ENCODE measurements at regions not wholly inside any gene's neighbourhood (a gene's known extent, or its start where the extent isn't known, plus 50 kb on each side); places are given as distances from the start of the nearest gene placed in this dataset.

DNA sequence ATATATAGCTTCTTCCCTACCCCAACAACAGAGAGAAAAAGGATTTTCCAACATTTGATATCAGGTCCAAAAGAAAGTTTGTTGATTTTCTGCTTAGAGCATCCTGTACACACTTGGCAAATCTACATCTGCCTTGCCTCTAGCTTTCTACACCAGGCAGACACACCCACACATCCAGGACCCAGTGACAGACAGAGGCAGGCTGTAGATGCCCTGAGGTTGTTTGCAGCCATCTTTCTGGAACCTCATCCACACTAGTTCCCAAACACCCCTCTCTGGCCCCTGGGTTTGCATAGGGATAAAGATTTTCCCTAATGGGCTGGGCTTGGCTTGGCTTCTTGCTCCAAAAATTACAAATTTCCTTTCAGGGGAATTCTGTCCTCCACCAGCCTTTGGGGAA is 138.2 kb upstream of the FST start:
- Histone ChIP-seq H4K20me1 (ENCODE audit: insufficient read depth, low read length) (no peaks in the 10 kb centered on the region), H3K9me2 (ENCODE audit: insufficient read depth, low read length) (no peaks in the 10 kb centered on the region), H3K4me2 (ENCODE audit: low read length) (no peak overlapping the region), H3K4me3 (ENCODE audit: low read depth, low read length, poor library complexity, severe bottlenecking) (no peak overlapping the region), H3K9me3 (ENCODE audit: low read length) (no peaks in the 10 kb centered on the region), H3K27ac (ENCODE audit: low read depth, low read length, poor library complexity, severe bottlenecking) (no peak overlapping the region), H3K79me2 (ENCODE audit: insufficient read depth, low read depth, low read length) (no peaks in the 10 kb centered on the region), H3K4me1 (ENCODE audit: insufficient read depth, low read length, poor library complexity, severe bottlenecking) (no peaks in the 10 kb centered on the region), H2AFZ (ENCODE audit: low read length) (no peak overlapping the region), H3K36me3 (ENCODE audit: insufficient read depth, low read length) (no peaks in the 10 kb centered on the region)
- no TSS peak for BruUV-seq (replicated peaks)
- no peak for TF ChIP-seq CTCF (conservative IDR thresholded peaks at IDR 0.05; ENCODE audit: low read length)
- no peak for TF ChIP-seq EZH2phosphoT487 (IDR thresholded peaks at IDR 0.05; ENCODE audit: borderline replicate concordance, low read depth, low read length)
- ChIA-PET POLR2A (interaction anchor here (1.7 kb wide), 1 partner anchor 9 kb away, joined by 6 read pairs; no protein-coding TSS in a partner anchor), CTCF (ENCODE audit: unreplicated experiment) (no interaction called here)
- DNase-seq (ENCODE audit: low spot score): no peak
- intact Hi-C loops (cut with micrococcal nuclease; ENCODE audit: unreplicated experiment): no loop called here

GRCh38 chr5:53343187-53343586 is 137.2 kb upstream of the FST start:
- no peaks in the 10 kb centered on the region for H3K9me3 ChIP-seq (ENCODE audit: low read length)
- no peaks in the 10 kb centered on the region for H3K4me1 ChIP-seq (ENCODE audit: insufficient read depth, low read length, poor library complexity, severe bottlenecking)
- no peaks in the 10 kb centered on the region for H3K79me2 ChIP-seq (ENCODE audit: insufficient read depth, low read depth, low read length)
- no peak for DNase-seq (ENCODE audit: low spot score)
- ChIA-PET POLR2A (interaction anchor here (0.6 kb wide), 1 partner anchor 526 kb away, joined by 3 read pairs; no protein-coding TSS in a partner anchor), CTCF (ENCODE audit: unreplicated experiment) (no interaction called here)
- no peaks in the 10 kb centered on the region for H4K20me1 ChIP-seq (ENCODE audit: insufficient read depth, low read length)
- no TSS peak for BruUV-seq (replicated peaks)
- H3K27ac ChIP-seq (ENCODE audit: low read depth, low read length, poor library complexity, severe bottlenecking): no peak overlapping the region
- intact Hi-C loops (cut with micrococcal nuclease; ENCODE audit: unreplicated experiment): no loop called here
- H3K36me3 ChIP-seq (ENCODE audit: insufficient read depth, low read length): no peaks in the 10 kb centered on the region
- no peak overlapping the region for H3K4me2 ChIP-seq (ENCODE audit: low read length)
- no peaks in the 10 kb centered on the region for H3K9me2 ChIP-seq (ENCODE audit: insufficient read depth, low read length)
- TF ChIP-seq CTCF (conservative IDR thresholded peaks at IDR 0.05; ENCODE audit: low read length): no peak
- no peak overlapping the region for H2AFZ ChIP-seq (ENCODE audit: low read length)
- H3K4me3 ChIP-seq (ENCODE audit: low read depth, low read length, poor library complexity, severe bottlenecking): no peak overlapping the region

DNA sequence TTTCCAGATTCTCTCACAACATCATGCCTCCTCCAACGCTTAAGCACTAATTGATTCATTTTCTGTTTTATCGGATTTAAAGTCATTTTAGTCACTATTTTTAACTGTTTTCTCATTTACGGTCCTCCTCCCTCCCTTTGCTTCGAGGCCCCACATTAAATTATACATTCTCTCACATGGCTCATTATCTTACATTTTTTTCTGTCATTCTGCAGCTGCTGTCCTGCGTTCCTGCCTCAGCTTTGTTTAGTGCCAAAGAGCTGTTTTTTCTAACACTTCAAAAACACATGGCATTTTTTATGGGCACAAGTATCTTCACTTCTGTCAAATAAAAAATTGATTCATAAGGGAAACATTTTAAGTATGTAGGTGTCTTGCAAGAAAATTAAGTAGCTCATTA is 130.1 kb upstream of the FST start:
- H3K4me2 ChIP-seq (ENCODE audit: low read length): no peak overlapping the region
- no peak overlapping the region for H2AFZ ChIP-seq (ENCODE audit: low read length)
- no peaks in the 10 kb centered on the region for H3K9me3 ChIP-seq (ENCODE audit: low read length)
- no TSS peak for BruUV-seq (replicated peaks)
- H3K9me2 ChIP-seq (ENCODE audit: insufficient read depth, low read length): no peaks in the 10 kb centered on the region
- no peak overlapping the region for H3K4me3 ChIP-seq (ENCODE audit: low read depth, low read length, poor library complexity, severe bottlenecking)
- H3K27ac ChIP-seq (ENCODE audit: low read depth, low read length, poor library complexity, severe bottlenecking): no peak overlapping the region
- H3K4me1 ChIP-seq (ENCODE audit: insufficient read depth, low read length, poor library complexity, severe bottlenecking): no peaks in the 10 kb centered on the region
- no peaks in the 10 kb centered on the region for H4K20me1 ChIP-seq (ENCODE audit: insufficient read depth, low read length)
- no peak for DNase-seq (ENCODE audit: low spot score)
- H3K79me2 ChIP-seq (ENCODE audit: insufficient read depth, low read depth, low read length): no peaks in the 10 kb centered on the region
- ChIA-PET POLR2A (interaction anchor here (1.4 kb wide), 1 partner anchor 15 kb away, joined by 4 read pairs; no protein-coding TSS in a partner anchor), CTCF (ENCODE audit: unreplicated experiment) (no interaction called here)
- H3K36me3 ChIP-seq (ENCODE audit: insufficient read depth, low read length): no peaks in the 10 kb centered on the region
- intact Hi-C loops (cut with micrococcal nuclease; ENCODE audit: unreplicated experiment): no loop called here
- TF ChIP-seq CTCF (conservative IDR thresholded peaks at IDR 0.05; ENCODE audit: low read length) (no peak), EZH2phosphoT487 (IDR thresholded peaks at IDR 0.05; ENCODE audit: borderline replicate concordance, low read depth, low read length) (no peak)

Data from OCI-LY7 (cell line).